ENCODE measurements at regions not wholly inside any gene's neighbourhood (a gene's known extent, or its start where the extent isn't known, plus 50 kb on each side); places are given as distances from the start of the nearest gene placed in this dataset.
A peak's percentile ranks its signal among the peaks of the same experiment; 100 is the strongest.

GRCh38 chr22:23453277-23453676, 126.8 kb downstream of the IGLL1 start:
- no peak for TF ChIP-seq GATA3 (IDR thresholded peaks at IDR 0.05; ENCODE audit: low read depth, low read length)
- no peak for TF ChIP-seq GATA2 (IDR thresholded peaks at IDR 0.05; ENCODE audit: low read depth, low read length)

GRCh38 chr22:23452231-23453010, 127.7 kb downstream of the IGLL1 start:
- TF ChIP-seq GATA2 (IDR thresholded peaks at IDR 0.05; ENCODE audit: low read depth, low read length) (no peak), GATA3 (IDR thresholded peaks at IDR 0.05; ENCODE audit: low read depth, low read length) (no peak)

- TF ChIP-seq GATA3 (IDR thresholded peaks at IDR 0.05; ENCODE audit: low read depth, low read length) (no peak), GATA2 (IDR thresholded peaks at IDR 0.05; ENCODE audit: low read depth, low read length) (no peak)
Observed at GRCh38 chr22:23450434-23450795, 129.7 kb downstream of the IGLL1 start.

GRCh38 chr22:23446796-23447350, 133.2 kb downstream of the IGLL1 start:
- TF ChIP-seq GATA2 (IDR thresholded peaks at IDR 0.05; ENCODE audit: low read depth, low read length) = no peak
- no peak for TF ChIP-seq GATA3 (IDR thresholded peaks at IDR 0.05; ENCODE audit: low read depth, low read length)

- TF ChIP-seq GATA2 (IDR thresholded peaks at IDR 0.05; ENCODE audit: low read depth, low read length) = no peak
- no peak for TF ChIP-seq GATA3 (IDR thresholded peaks at IDR 0.05; ENCODE audit: low read depth, low read length)
Observed at GRCh38 chr22:23438216-23438615, 141.9 kb downstream of the IGLL1 start.

- TF ChIP-seq GATA2 (IDR thresholded peaks at IDR 0.05; ENCODE audit: low read depth, low read length) = no peak
- no peak for TF ChIP-seq GATA3 (IDR thresholded peaks at IDR 0.05; ENCODE audit: low read depth, low read length)
Observed at GRCh38 chr22:23437779-23438178, 142.3 kb downstream of the IGLL1 start.

- TF ChIP-seq GATA3 (IDR thresholded peaks at IDR 0.05; ENCODE audit: low read depth, low read length) (no peak), GATA2 (IDR thresholded peaks at IDR 0.05; ENCODE audit: low read depth, low read length) (no peak)
Observed at GRCh38 chr22:23431337-23432072, 148.6 kb downstream of the IGLL1 start.

- TF ChIP-seq GATA3 (IDR thresholded peaks at IDR 0.05; ENCODE audit: low read depth, low read length) (no peak), GATA2 (IDR thresholded peaks at IDR 0.05; ENCODE audit: low read depth, low read length) (no peak)
Observed at GRCh38 chr22:23424031-23424430, 156.1 kb downstream of the IGLL1 start.

GRCh38 chr22:23419931-23420330, 160.2 kb downstream of the IGLL1 start:
- no peak for TF ChIP-seq GATA3 (IDR thresholded peaks at IDR 0.05; ENCODE audit: low read depth, low read length)
- no peak for TF ChIP-seq GATA2 (IDR thresholded peaks at IDR 0.05; ENCODE audit: low read depth, low read length)

- TF ChIP-seq GATA2 (IDR thresholded peaks at IDR 0.05; ENCODE audit: low read depth, low read length) (no peak), GATA3 (IDR thresholded peaks at IDR 0.05; ENCODE audit: low read depth, low read length) (no peak)
Observed at GRCh38 chr22:23419171-23419570, 160.9 kb downstream of the IGLL1 start.

- no peak for TF ChIP-seq GATA3 (IDR thresholded peaks at IDR 0.05; ENCODE audit: low read depth, low read length)
- peak; percentile 71 for TF ChIP-seq GATA2 (IDR thresholded peaks at IDR 0.05; ENCODE audit: low read depth, low read length)
Observed at GRCh38 chr22:23418159-23418788, 161.8 kb downstream of the IGLL1 start.

GRCh38 chr22:23415490-23415851, 164.6 kb downstream of the IGLL1 start:
- TF ChIP-seq GATA3 (IDR thresholded peaks at IDR 0.05; ENCODE audit: low read depth, low read length) (no peak), GATA2 (IDR thresholded peaks at IDR 0.05; ENCODE audit: low read depth, low read length) (no peak)

- TF ChIP-seq GATA3 (IDR thresholded peaks at IDR 0.05; ENCODE audit: low read depth, low read length) (no peak), GATA2 (IDR thresholded peaks at IDR 0.05; ENCODE audit: low read depth, low read length) (no peak)
Observed at GRCh38 chr22:23414727-23415489, 165.2 kb downstream of the IGLL1 start.

- TF ChIP-seq GATA2 (IDR thresholded peaks at IDR 0.05; ENCODE audit: low read depth, low read length) = no peak
- no peak for TF ChIP-seq GATA3 (IDR thresholded peaks at IDR 0.05; ENCODE audit: low read depth, low read length)
Observed at GRCh38 chr22:23411739-23412138, 168.4 kb downstream of the IGLL1 start.
